ENCODE measurements at regions not wholly inside any gene's neighbourhood (a gene's known extent, or its start where the extent isn't known, plus 50 kb on each side); places are given as distances from the start of the nearest gene placed in this dataset.

DNA sequence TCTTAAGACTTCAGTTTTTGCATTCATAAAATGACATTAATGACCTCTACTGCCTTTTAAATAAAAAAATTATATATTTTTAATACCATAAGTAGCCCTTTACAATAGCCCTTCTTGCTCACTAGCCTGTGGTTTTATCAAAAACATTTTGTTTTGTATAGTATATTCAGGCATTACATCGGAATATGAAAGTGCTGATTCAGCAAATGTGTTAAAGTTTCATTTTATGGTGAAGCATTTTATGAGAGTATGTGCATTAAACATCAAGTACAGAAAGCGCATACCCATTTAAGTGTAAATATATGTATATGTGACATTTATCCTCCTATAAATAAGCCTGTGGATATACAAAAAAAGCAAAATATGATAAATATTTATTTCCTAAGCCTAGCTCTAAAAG, 56.2 kb upstream of the GABRB2 start:
- Histone ChIP-seq H3K4ac (ENCODE audit: low read depth, low read length) (no peak overlapping the region), H3K23me2 (ENCODE audit: insufficient read length, low read depth, low read length, poor library complexity, severe bottlenecking) (no peaks in the 10 kb centered on the region), H3K79me2 (ENCODE audit: insufficient read depth, low read length) (no peaks in the 10 kb centered on the region), H3K23ac (ENCODE audit: insufficient read length, low read depth, low read length) (no peak overlapping the region), H2AFZ (ENCODE audit: low read length) (no peak overlapping the region), H3T11ph (ENCODE audit: low read length) (no peak overlapping the region), H4K5ac (ENCODE audit: insufficient read length, low read depth, low read length) (no peak overlapping the region), H3K18ac (ENCODE audit: insufficient read length, low read depth, low read length) (no peak overlapping the region), H3K9me3 (ENCODE audit: control insufficient read depth, low read depth, low read length) (no peaks in the 10 kb centered on the region), H3K14ac (ENCODE audit: insufficient read depth, low read length) (no peak overlapping the region), H2BK15ac (ENCODE audit: low read depth, low read length) (no peak overlapping the region), H2BK5ac (ENCODE audit: insufficient read length, low read length) (no peak overlapping the region), H2BK20ac (ENCODE audit: low read depth, low read length, poor library complexity, severe bottlenecking) (no peak overlapping the region), H2BK120ac (ENCODE audit: low read depth, low read length, poor library complexity, severe bottlenecking) (no peak overlapping the region), H2AK5ac (ENCODE audit: insufficient read length, low read length) (no peak overlapping the region), H3K79me1 (ENCODE audit: insufficient read depth, low read depth, low read length, poor library complexity, severe bottlenecking) (no peaks in the 10 kb centered on the region), H3K4me2 (ENCODE audit: insufficient read depth, insufficient read length, low read length) (no peak overlapping the region), H4K91ac (ENCODE audit: insufficient read length, low read depth, low read length) (no peak overlapping the region), H3K9ac (ENCODE audit: extremely low read depth, insufficient read length, low read length) (no peak overlapping the region), H3K56ac (ENCODE audit: insufficient read length, low read depth, low read length) (no peak overlapping the region), H4K8ac (replicated peaks; ENCODE audit: insufficient read length, low read depth, low read length) (no peak overlapping the region), H4K20me1 (ENCODE audit: control insufficient read depth, insufficient read depth, insufficient read length) (no peaks in the 10 kb centered on the region), H3K27ac (ENCODE audit: insufficient read length, low read depth, low read length) (no peak overlapping the region), H3K27me3 (ENCODE audit: insufficient read depth, low read length) (no peaks in the 10 kb centered on the region), H3K4me1 (ENCODE audit: insufficient read depth, low read length) (no peaks in the 10 kb centered on the region), H2BK12ac (ENCODE audit: insufficient read length, low read depth, low read length) (no peak overlapping the region)
- WGBS (ENCODE audit: extremely low coverage, insufficient read length, low lambda C conversion rate): no CpG with 5 or more reads among the region's 2 CpGs
- Mint-ChIP-seq H3K27me3 (ENCODE audit: low read depth) (0 out of 2 replicates have a peak, but pooled peaks cover 3% of the 10 kb centered on the region), H3K4me3 (no peak overlapping the region), H3K4me1 (peaks cover 0 to 2% of the 10 kb centered on the region in 2 experiments; a peak in 1 of 4 replicates), H3K9me3 (no peaks in the 10 kb centered on the region), H3K27ac (no peak overlapping the region), H3K36me3 (ENCODE audit: insufficient read depth in 1 of 3, low read depth in 3 of 3) (no peaks in the 10 kb centered on the region)
- TF ChIP-seq, protein P1, sequence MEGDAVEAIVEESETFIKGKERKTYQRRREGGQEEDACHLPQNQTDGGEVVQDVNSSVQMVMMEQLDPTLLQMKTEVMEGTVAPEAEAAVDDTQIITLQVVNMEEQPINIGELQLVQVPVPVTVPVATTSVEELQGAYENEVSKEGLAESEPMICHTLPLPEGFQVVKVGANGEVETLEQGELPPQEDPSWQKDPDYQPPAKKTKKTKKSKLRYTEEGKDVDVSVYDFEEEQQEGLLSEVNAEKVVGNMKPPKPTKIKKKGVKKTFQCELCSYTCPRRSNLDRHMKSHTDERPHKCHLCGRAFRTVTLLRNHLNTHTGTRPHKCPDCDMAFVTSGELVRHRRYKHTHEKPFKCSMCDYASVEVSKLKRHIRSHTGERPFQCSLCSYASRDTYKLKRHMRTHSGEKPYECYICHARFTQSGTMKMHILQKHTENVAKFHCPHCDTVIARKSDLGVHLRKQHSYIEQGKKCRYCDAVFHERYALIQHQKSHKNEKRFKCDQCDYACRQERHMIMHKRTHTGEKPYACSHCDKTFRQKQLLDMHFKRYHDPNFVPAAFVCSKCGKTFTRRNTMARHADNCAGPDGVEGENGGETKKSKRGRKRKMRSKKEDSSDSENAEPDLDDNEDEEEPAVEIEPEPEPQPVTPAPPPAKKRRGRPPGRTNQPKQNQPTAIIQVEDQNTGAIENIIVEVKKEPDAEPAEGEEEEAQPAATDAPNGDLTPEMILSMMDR (conservative IDR thresholded peaks at IDR 0.05): no peak
- no peak for DNase-seq
